Lower leg skin (tissue), 3 donors: ENCODE measurements at regions not wholly inside any gene's neighbourhood (a gene's known extent, or its start where the extent isn't known, plus 50 kb on each side); places are given as distances from the start of the nearest gene placed in this dataset.

Experiments used
- POLR2A ChIP-seq, 2 donors: fragments of 450-650 bp; IDR thresholded peaks; one replicate each; pipeline ENCODE4 v1.6.1; 2016 to 2017; ENCODE audit warnings: antibody characterized with exemption in 2 of 2, mild to moderate bottlenecking in 1 of 2, moderate library complexity in 1 of 2
- TF ChIP-seq, protein P1 (sequence below), 3 donors: fragments of 450-650 bp; IDR thresholded peaks; one replicate each; pipeline ENCODE4 v1.5.1; 2016; ENCODE audit warnings: antibody characterized with exemption in 3 of 3, mild to moderate bottlenecking in 3 of 3, moderate library complexity in 2 of 3

DNA sequence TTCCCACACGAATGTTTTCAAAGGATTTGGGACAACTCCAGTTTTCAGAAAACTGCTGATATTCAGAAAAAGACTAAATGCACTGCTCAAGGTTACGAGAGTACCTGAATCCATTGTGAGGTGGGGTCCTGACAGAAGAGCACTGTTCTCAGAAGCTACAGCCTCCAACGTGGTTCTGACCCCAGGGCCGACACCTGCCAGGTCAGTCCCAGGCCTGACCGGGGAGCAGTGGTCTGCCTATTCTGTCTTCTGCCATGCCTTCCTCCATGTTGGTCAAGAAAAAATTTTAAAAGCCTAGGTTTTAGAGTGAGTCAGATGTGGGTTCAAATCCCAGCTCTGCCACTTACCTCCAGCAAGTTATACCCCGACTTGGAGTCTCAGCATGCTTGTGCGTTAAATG lies 212.3 kb downstream of the BCL11A start:
- TF ChIP-seq, protein P1, sequence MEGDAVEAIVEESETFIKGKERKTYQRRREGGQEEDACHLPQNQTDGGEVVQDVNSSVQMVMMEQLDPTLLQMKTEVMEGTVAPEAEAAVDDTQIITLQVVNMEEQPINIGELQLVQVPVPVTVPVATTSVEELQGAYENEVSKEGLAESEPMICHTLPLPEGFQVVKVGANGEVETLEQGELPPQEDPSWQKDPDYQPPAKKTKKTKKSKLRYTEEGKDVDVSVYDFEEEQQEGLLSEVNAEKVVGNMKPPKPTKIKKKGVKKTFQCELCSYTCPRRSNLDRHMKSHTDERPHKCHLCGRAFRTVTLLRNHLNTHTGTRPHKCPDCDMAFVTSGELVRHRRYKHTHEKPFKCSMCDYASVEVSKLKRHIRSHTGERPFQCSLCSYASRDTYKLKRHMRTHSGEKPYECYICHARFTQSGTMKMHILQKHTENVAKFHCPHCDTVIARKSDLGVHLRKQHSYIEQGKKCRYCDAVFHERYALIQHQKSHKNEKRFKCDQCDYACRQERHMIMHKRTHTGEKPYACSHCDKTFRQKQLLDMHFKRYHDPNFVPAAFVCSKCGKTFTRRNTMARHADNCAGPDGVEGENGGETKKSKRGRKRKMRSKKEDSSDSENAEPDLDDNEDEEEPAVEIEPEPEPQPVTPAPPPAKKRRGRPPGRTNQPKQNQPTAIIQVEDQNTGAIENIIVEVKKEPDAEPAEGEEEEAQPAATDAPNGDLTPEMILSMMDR (IDR thresholded peaks at IDR 0.05), result no peak
- TF ChIP-seq POLR2A (IDR thresholded peaks at IDR 0.05), result no peak
